Fibroblast of the aortic adventitia (primary cell): ENCODE measurements at regions not wholly inside any gene's neighbourhood (a gene's known extent, or its start where the extent isn't known, plus 50 kb on each side); places are given as distances from the start of the nearest gene placed in this dataset.

Source experiments
- DNase-seq: peaks from one replicate; pipeline ENCODE4 v3.0.0-alpha.2; 2010; ENCODE audit warnings: low read depth
- H3K4me3 ChIP-seq: 2 replicates; pipeline ENCODE4 v1.5.1; 2011; ENCODE audit warnings: low read depth, mild to moderate bottlenecking, control low read depth, low read length, moderate library complexity
- TF ChIP-seq, protein P1 (sequence below): IDR thresholded peaks from 2 replicates; pipeline ENCODE4 v1.5.1; 2011; ENCODE audit warnings: mild to moderate bottlenecking, low read length, control low read depth, inconsistent platforms; ENCODE audit not compliant: insufficient read depth

DNA sequence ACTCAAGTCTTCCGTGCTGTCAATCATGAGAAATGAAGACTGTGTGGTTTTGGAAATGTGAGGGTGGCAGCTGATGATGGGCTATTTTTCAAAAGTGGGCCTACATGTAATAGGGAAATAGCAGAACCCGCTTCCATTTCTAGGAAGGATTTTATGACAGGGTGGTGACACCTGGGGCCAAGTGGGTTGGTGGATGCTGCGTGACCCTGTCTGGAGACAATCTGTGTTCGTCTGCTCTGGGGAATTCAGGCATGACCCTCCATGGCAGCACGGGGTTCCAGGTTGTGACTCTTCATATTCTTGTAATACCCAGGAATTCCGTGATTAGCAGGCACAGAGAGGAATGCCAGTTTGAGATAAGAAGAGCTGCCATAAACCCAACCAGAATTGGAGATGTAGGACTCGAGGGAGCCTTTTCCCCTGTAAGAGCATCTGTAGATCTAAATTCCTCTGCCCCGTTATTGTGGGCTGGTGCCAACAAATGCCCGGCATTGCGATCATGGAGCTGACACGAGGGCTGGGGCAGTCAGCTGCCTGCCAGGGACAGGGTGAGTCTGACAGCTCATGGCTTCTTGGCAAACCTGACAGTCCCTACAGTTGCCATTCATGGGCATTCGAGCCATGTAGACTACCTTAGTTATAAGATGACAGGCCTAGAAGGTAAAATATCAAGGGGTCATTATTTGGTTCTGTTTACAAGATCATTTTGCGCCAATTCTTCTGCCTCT, 279.7 kb downstream of the GADD45G start:
- TF ChIP-seq, protein P1, sequence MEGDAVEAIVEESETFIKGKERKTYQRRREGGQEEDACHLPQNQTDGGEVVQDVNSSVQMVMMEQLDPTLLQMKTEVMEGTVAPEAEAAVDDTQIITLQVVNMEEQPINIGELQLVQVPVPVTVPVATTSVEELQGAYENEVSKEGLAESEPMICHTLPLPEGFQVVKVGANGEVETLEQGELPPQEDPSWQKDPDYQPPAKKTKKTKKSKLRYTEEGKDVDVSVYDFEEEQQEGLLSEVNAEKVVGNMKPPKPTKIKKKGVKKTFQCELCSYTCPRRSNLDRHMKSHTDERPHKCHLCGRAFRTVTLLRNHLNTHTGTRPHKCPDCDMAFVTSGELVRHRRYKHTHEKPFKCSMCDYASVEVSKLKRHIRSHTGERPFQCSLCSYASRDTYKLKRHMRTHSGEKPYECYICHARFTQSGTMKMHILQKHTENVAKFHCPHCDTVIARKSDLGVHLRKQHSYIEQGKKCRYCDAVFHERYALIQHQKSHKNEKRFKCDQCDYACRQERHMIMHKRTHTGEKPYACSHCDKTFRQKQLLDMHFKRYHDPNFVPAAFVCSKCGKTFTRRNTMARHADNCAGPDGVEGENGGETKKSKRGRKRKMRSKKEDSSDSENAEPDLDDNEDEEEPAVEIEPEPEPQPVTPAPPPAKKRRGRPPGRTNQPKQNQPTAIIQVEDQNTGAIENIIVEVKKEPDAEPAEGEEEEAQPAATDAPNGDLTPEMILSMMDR = no peak
- no peak overlapping the region for H3K4me3 ChIP-seq
- DNase-seq = no peak

DNA sequence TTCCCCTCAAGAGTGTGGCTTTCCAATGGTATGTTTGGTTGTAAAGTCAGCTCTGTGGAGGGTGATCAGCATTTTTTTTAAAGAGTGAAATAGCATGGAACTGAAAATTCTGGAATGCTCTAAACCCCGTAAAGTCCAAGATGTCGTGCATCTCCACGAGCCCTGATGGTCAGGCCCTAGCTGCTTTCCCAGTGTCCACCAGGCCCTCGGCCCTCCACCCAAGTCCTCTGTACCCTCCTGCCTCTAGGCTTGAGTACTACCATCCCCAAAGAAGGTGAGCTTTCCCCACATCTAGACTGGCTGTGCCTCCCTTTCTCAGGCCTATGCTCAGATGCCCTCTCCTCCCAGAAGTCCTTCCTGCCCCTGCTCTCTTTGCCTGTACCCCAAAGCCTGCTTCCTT, 280.3 kb downstream of the GADD45G start:
- DNase-seq = no peak
- TF ChIP-seq, protein P1 = no peak
- H3K4me3 ChIP-seq = no peak overlapping the region

DNA sequence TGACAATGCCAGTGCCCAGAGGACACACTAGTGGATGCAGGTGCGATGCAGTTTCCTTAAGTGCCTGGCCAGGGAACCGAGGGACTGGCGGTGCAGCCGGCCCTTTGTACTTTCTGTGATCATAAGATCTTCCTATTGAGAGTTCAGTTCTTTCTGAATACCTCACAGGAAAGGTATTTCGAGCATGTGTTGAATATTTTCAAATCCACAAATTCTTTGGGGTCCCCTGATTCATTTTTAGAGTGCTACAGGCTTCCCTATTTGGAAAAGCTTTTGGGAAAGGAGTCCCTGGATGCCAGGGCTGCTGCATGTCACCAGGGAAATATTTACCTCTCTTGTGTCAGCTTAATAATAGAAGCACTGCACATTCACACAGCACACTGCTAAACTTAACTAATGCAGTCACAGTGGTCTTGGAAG, 281.5 kb downstream of the GADD45G start:
- no peak for DNase-seq
- TF ChIP-seq, protein P1 = no peak
- no peak overlapping the region for H3K4me3 ChIP-seq

DNA sequence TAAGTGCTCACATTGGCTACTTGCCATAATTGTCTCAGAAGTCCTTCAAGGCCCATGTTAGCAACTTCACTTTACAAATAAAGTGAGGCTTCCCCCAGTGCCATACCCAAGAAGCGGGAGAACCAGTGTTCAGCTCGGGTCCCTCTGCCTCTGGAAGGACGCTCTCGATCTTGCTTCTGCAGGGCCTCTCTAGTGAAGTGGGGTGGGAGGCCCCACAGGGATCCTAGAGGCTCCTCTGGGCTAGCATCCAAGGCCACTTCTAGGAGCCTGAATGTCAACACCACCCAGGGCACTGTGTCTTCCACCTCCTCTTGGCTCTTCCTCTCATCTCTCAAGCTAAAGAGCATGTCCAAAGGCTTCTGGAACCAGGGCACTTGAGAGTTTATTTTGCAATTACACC, 282.5 kb downstream of the GADD45G start:
- TF ChIP-seq, protein P1 = no peak

DNA sequence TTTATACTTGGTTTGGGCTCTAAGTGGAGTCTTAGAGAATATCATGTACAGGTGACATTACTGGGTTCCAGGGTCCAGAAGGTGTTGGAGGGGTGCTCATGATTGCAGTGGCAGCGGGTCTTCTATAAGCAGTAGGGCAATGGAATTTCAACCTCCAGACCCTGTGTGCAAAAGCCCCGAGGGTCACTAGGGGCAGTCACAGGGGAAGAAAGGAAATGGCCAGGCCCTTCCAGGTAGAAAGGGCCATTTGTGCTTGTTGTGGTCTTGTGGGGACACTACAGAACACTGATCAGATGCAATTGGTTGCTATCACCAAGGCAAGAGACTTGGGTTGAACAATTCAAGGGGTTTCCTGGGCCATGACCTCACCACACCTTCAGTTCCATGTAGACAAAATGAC, 283.4 kb downstream of the GADD45G start:
- TF ChIP-seq, protein P1 = no peak
- no peak for DNase-seq
- no peak overlapping the region for H3K4me3 ChIP-seq

More for the DNA sequence above, 282.5 kb downstream of the GADD45G start:
- no peak overlapping the region for H3K4me3 ChIP-seq
- DNase-seq = no peak

DNA sequence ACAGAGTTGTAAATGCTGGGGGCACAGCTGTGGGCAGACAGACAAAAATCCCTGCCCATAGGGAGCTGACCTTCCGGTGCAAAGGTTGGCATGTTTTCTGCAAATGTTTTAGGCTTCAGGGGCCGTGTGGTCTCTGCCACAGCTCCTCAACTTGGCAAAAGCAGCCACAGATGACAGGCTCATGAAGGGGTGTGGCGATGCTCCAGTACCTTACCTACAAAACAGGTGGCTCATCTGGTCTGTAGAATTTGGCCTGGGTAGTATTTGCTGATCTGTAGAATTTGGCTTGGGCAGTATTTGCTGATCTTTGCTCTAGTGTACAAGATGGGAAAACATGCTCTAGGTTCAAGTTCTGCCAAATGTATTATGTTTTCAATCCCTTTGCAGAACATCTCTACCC, 283.9 kb downstream of the GADD45G start:
- no peak overlapping the region for H3K4me3 ChIP-seq
- TF ChIP-seq, protein P1 = no peak
- no peak for DNase-seq

DNA sequence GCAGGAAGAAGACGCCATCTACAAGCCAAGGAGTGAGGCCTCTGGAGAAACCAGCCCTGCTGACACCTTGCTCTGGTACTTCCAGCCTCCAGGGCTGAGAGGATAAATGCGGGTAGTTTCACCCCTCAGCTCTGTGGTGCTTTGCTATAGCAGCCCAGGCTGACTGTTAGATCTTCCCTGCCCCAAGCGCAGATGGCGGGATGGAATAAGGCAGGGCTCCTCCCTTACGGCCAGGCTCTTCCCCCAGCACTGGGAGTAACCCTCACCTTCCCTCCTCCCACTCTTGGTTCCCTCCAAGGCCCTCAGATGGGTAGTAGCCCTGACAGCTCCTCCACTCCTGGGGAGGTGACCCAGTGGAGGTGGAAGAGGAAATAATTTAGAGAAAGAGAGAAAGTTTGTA, 285.1 kb downstream of the GADD45G start:
- no peak for DNase-seq

More for the DNA sequence above, 285.1 kb downstream of the GADD45G start:
- TF ChIP-seq, protein P1 = no peak
- H3K4me3 ChIP-seq = no peak overlapping the region
